Right atrium auricular region (tissue), 2 donors: ENCODE measurements at regions not wholly inside any gene's neighbourhood (a gene's known extent, or its start where the extent isn't known, plus 50 kb on each side); places are given as distances from the start of the nearest gene placed in this dataset.

Source experiments
- DNase-seq: peaks from one replicate; pipeline ENCODE4 v3.0.0-alpha.2; 2019; ENCODE audit warnings: low spot score
- H3K27ac ChIP-seq, 2 donors: fragments of 200-600 bp; sonication (generic); 1 replicate in 1 of 2; 2 replicates in 1 of 2; pipeline ENCODE4 v1.5.1; 2016 to 2019
- H3K27me3 ChIP-seq, 2 donors: fragments of 200-600 bp; sonication (generic); one replicate each; pipeline versions ENCODE4 v1.5.1 to v1.6.0; 2017 to 2019
- H3K36me3 ChIP-seq: fragments of 200-600 bp; sonication (generic); one replicate; pipeline ENCODE4 v1.5.1; 2016
- H3K4me1 ChIP-seq, 2 donors: fragments of 200-600 bp; sonication (generic); one replicate each; pipeline versions ENCODE4 v1.5.1 to v1.6.0; 2017 to 2019
- H3K4me3 ChIP-seq, 2 donors: fragments of 200-600 bp; sonication (generic); 1 replicate in 1 of 2; 2 replicates in 1 of 2; pipeline ENCODE4 v1.5.1; 2017 to 2019; ENCODE audit warnings: mild to moderate bottlenecking in 1 of 2, moderate library complexity in 1 of 2
- H3K9me3 ChIP-seq, 2 donors: fragments of 200-600 bp; sonication (generic); one replicate each; pipeline ENCODE4 v1.5.1; 2019
- CTCF ChIP-seq, 2 donors: fragments of 200-600 bp; sonication (generic); IDR thresholded peaks; one replicate each; pipeline ENCODE4 v1.5.1; 2019; ENCODE audit warnings: antibody characterized with exemption in 2 of 2

- Histone ChIP-seq H3K4me1 (no peaks in the 10 kb centered on the region), H3K4me3 (no peak overlapping the region), H3K9me3 (no peaks in the 10 kb centered on the region), H3K27me3 (no peaks in the 10 kb centered on the region), H3K36me3 (no peaks in the 10 kb centered on the region), H3K27ac (no peak overlapping the region)
- DNase-seq = no peak
- no peak for TF ChIP-seq CTCF (IDR thresholded peaks at IDR 0.05)
Measured at GRCh38 chr18:29062921-29063320, 886.0 kb upstream of the CDH2 start.

DNA sequence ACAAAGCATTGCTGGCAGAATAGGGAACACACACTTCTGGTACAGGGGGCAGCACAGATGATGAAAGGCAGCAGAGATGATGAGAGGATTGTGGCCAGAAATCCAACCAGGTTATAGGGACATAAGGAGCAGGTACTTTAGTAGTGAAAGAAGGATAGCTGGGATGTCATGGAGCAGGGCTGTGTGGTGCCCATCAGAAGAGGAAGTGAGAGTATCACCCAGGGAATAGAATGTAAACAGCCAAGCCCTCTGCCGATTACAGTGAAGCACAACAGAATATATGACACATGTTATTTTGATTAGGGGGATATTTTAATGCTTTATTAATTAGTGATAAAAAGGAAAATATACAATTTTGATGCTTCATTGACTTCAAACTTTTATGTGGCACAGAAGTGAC lies 883.4 kb upstream of the CDH2 start:
- no peaks in the 10 kb centered on the region for H3K4me1 ChIP-seq
- no peak for TF ChIP-seq CTCF (IDR thresholded peaks at IDR 0.05)
- H3K9me3 ChIP-seq = no peaks in the 10 kb centered on the region
- no peak overlapping the region for H3K4me3 ChIP-seq
- H3K36me3 ChIP-seq = no peaks in the 10 kb centered on the region
- DNase-seq = no peak
- no peaks in the 10 kb centered on the region for H3K27me3 ChIP-seq
- no peak overlapping the region for H3K27ac ChIP-seq

GRCh38 chr18:29057703-29058102 lies 880.8 kb upstream of the CDH2 start:
- no peak for TF ChIP-seq CTCF (IDR thresholded peaks at IDR 0.05)
- DNase-seq = no peak

DNA sequence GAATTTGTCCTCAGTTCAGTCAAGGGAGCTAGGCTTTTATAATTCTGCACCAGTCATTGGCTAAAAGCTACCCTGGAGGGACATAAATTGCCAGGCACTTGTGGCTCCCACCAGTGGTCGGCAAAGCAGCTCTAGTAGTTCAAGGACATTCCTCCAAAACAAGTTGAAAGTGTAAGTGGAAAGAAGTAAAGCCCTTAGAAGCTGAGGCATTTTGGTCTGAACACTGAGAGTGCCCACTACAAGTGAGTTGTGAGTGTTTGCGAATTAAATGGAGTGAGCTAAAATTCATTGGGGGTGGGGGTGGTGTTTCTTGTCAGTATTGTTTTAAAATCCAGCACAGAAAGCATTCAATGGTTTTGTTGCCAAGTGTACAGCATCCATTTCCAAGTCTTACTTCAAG lies 879.9 kb upstream of the CDH2 start:
- no peak for TF ChIP-seq CTCF (IDR thresholded peaks at IDR 0.05)
- DNase-seq = no peak
- no peaks in the 10 kb centered on the region for H3K36me3 ChIP-seq
- no peaks in the 10 kb centered on the region for H3K4me1 ChIP-seq
- no peak overlapping the region for H3K4me3 ChIP-seq
- no peak overlapping the region for H3K27ac ChIP-seq
- H3K9me3 ChIP-seq = peaks cover 0 to 4% of the 10 kb centered on the region in 2 donors
- no peaks in the 10 kb centered on the region for H3K27me3 ChIP-seq

More at GRCh38 chr18:29057703-29058102, 880.8 kb upstream of the CDH2 start:
- peaks cover 0 to 4% of the 10 kb centered on the region in 2 donors for H3K9me3 ChIP-seq
- no peaks in the 10 kb centered on the region for H3K4me1 ChIP-seq
- no peak overlapping the region for H3K27ac ChIP-seq
- H3K4me3 ChIP-seq = no peak overlapping the region
- H3K36me3 ChIP-seq = no peaks in the 10 kb centered on the region
- no peaks in the 10 kb centered on the region for H3K27me3 ChIP-seq

DNA sequence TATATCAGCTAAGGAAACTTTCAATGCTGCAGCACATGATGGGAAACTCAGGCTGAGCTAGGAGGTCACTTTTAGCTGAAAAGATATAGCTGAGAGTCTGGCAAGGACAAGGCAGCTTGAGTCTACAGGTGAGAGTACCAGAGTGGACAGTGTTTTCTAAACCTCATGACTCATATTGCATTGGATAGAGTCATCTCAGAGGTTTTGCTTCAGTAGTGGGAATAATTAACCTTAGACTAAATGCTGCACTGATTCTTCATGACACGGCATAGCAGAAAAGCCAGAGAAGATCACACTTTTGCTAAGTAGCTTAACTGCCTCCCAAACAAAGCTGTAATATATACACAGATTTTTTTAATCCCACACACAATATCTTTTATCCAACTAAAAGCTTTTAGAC lies 865.0 kb upstream of the CDH2 start:
- no peak for DNase-seq
- Histone ChIP-seq H3K4me1 (no peaks in the 10 kb centered on the region), H3K9me3 (peaks cover 0 to 9% of the 10 kb centered on the region in 2 donors), H3K27ac (no peak overlapping the region), H3K4me3 (no peak overlapping the region), H3K27me3 (no peaks in the 10 kb centered on the region), H3K36me3 (no peaks in the 10 kb centered on the region)
- TF ChIP-seq CTCF (IDR thresholded peaks at IDR 0.05) = no peak

GRCh38 chr18:29034113-29034856 lies 857.4 kb upstream of the CDH2 start:
- no peak for TF ChIP-seq CTCF (IDR thresholded peaks at IDR 0.05)
- no peak overlapping the region for H3K4me3 ChIP-seq

More at GRCh38 chr18:29034113-29034856, 857.4 kb upstream of the CDH2 start:
- no peak for DNase-seq
- Histone ChIP-seq H3K36me3 (no peaks in the 10 kb centered on the region), H3K27me3 (no peaks in the 10 kb centered on the region), H3K9me3 (no peaks in the 10 kb centered on the region), H3K27ac (no peak overlapping the region), H3K4me1 (no peaks in the 10 kb centered on the region)
